ENCODE measurements at regions not wholly inside any gene's neighbourhood (a gene's known extent, or its start where the extent isn't known, plus 50 kb on each side); places are given as distances from the start of the nearest gene placed in this dataset.

DNA sequence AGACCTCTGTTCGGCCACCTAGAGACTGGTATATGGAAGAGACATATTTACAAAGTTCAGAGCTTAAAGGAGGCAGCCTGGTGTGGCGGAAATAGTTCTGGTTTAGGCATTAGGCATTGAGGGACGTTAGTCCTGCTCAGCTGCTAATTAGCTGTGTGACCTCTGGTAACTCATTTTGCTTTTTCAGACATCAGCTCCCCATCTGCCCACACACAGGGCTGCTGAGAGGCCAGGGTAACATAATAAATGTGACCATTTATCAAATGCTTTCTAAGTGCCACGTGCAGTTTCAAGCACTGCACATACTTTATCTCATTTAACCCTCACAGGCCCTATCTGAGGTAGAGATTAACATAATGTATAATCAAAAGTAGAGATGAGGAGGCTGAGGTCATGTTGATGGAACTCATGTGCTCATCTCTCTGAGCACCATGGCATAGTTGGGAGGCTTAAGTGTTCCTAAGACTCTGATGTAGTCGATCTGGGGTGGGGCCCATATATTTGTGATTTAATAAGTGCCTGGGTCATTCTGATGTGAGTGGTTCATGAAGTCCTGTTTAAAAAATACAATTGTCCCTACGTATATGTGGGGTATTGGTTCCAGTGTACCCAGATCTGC lies 267.2 kb upstream of the PLXNA2 start:
- TF ChIP-seq BHLHE40 (IDR thresholded peaks at IDR 0.05; ENCODE audit: borderline replicate concordance) (no peak), SUZ12 (IDR thresholded peaks at IDR 0.05) (no peak), LEF1 (IDR thresholded peaks at IDR 0.05; ENCODE audit: borderline replicate concordance) (no peak), L3MBTL2 (conservative IDR thresholded peaks at IDR 0.05) (no peak), ELF4 (IDR thresholded peaks at IDR 0.05) (no peak), SP1 (IDR thresholded peaks at IDR 0.05) (no peak), NFRKB (IDR thresholded peaks at IDR 0.05) (no peak), HDGF (IDR thresholded peaks at IDR 0.05; ENCODE audit: borderline replicate concordance) (no peak), ZNF384 (IDR thresholded peaks at IDR 0.05) (no peak), TARDBP (IDR thresholded peaks at IDR 0.05) (no peak), FOXK2 (IDR thresholded peaks at IDR 0.05) (no peak), FOXA1 (IDR thresholded peaks at IDR 0.05) (no peak)
- TF ChIP-seq, protein P1, sequence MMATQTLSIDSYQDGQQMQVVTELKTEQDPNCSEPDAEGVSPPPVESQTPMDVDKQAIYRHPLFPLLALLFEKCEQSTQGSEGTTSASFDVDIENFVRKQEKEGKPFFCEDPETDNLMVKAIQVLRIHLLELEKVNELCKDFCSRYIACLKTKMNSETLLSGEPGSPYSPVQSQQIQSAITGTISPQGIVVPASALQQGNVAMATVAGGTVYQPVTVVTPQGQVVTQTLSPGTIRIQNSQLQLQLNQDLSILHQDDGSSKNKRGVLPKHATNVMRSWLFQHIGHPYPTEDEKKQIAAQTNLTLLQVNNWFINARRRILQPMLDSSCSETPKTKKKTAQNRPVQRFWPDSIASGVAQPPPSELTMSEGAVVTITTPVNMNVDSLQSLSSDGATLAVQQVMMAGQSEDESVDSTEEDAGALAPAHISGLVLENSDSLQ (IDR thresholded peaks at IDR 0.05), result no peak
- ChIA-PET POLR2A (no interaction called here), CTCF (no interaction called here)
- no peak for DNase-seq (ENCODE audit: extremely low spot score)

DNA sequence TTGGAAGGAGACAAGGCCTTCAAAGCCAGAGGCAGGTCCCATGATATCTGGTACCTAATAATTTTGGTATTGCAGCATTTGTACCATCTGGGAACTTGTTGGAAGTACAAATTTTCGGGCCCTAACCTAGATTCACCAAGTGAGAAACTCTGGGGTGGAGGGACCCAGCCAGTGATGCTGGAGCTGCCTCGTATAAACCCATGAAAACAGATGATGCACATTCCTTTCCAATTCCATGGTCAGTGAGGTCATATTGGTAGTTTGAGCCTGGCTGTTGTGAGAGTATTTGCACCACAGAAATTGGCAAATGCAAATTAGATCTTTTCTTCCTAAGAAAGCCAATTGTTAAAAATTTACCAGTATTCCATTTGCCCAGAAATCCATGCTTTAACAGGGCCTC lies 269.6 kb upstream of the PLXNA2 start:
- DNase-seq (ENCODE audit: extremely low spot score), result no peak
- ChIA-PET POLR2A (no interaction called here), CTCF (no interaction called here)
- TF ChIP-seq ELF4 (IDR thresholded peaks at IDR 0.05) (no peak), SP1 (IDR thresholded peaks at IDR 0.05) (no peak), FOXA1 (IDR thresholded peaks at IDR 0.05) (no peak), FOXK2 (IDR thresholded peaks at IDR 0.05) (no peak), LEF1 (IDR thresholded peaks at IDR 0.05; ENCODE audit: borderline replicate concordance) (no peak), NFRKB (IDR thresholded peaks at IDR 0.05) (no peak), FOXM1 (IDR thresholded peaks at IDR 0.05; ENCODE audit: borderline replicate concordance) (no peak), SUZ12 (IDR thresholded peaks at IDR 0.05) (no peak), TARDBP (IDR thresholded peaks at IDR 0.05) (no peak), ARNT (IDR thresholded peaks at IDR 0.05) (no peak), HDGF (IDR thresholded peaks at IDR 0.05; ENCODE audit: borderline replicate concordance) (no peak), CTBP1 (IDR thresholded peaks at IDR 0.05; ENCODE audit: borderline replicate concordance) (no peak), BHLHE40 (IDR thresholded peaks at IDR 0.05; ENCODE audit: borderline replicate concordance) (no peak), L3MBTL2 (conservative IDR thresholded peaks at IDR 0.05) (no peak), ZNF384 (IDR thresholded peaks at IDR 0.05) (no peak)
- TF ChIP-seq, protein P1 (IDR thresholded peaks at IDR 0.05), result no peak

DNA sequence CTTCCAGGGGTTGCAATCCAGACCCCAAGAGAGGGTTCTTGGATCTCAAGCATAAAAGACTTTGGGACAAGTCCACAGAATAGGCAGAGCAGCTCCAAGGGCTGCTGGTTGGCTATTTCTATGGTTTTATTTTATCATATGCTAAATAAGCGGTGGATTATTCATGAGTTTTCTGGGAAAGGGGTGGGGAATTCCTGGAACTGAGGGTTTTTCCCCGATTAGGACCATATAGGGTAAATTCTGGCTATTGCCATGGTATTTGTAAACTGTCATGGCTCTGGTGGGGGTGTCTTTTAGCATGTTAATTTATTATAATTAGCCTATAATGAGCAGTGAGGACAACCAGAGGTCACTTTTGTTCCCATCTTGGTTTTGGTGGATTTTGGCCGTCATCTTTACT lies 270.9 kb upstream of the PLXNA2 start:
- no peak for TF ChIP-seq LEF1 (IDR thresholded peaks at IDR 0.05; ENCODE audit: borderline replicate concordance)
- TF ChIP-seq ARNT (IDR thresholded peaks at IDR 0.05), result no peak
- no peak for TF ChIP-seq NFRKB (IDR thresholded peaks at IDR 0.05)
- no peak for DNase-seq (ENCODE audit: extremely low spot score)
- ChIA-PET POLR2A (no interaction called here), CTCF (no interaction called here)

DNA sequence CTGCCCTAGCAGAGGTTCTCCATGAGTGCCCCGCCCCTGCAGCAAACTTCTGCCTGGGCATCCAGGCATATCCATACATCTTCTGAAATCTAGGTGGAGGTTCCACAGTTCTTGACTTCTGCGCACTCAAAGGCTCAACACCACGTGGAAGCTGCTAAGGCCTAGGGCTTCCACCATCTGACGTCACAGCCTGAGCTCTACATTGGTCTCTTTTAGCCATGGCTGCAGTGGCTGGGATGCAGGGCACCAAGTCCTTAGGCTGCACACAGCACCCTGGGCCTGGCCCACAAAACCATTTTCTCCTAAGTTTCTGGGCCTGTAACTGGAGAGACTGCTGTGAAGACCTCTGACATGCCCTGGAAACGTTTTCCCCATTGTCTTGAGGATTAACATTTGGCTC lies 272.6 kb upstream of the PLXNA2 start:
- ChIA-PET POLR2A (no interaction called here), CTCF (no interaction called here)
- no peak for TF ChIP-seq FOXA1 (IDR thresholded peaks at IDR 0.05)
- TF ChIP-seq HDGF (IDR thresholded peaks at IDR 0.05; ENCODE audit: borderline replicate concordance), result no peak
- TF ChIP-seq FOXK2 (IDR thresholded peaks at IDR 0.05), result no peak
- DNase-seq (ENCODE audit: extremely low spot score), result no peak

DNA sequence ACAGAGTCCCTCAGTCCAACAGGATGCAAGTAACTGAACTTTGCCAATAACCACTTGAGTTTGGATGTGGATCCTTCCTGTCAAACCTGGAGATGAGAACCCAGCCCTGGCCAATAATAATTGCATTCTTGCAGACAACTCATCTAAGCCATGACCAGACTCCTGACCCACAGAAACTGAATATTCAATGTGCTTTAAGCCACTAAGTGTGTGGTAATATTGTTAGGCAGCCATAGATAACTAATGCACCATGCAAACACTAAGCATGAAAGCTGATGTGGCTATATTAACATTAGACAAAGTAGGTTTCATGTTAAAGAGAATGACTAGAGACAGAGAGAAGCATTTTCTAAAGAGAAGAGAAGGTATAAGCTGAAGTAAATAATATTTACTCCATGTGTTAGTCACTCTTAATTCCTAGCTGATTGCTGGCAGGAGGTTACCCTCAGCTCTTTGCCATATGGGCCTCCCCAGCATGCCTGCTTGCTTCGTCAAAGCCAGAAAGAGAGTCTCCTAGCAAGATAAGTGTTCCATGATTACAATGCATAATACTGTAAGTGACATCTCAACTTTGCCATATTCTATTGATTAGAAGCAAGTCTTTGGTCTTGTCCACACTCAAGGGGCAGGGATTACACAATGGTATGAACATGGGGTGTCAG lies 276.4 kb upstream of the PLXNA2 start:
- ChIA-PET POLR2A (no interaction called here), CTCF (no interaction called here)
- TF ChIP-seq ELF4 (IDR thresholded peaks at IDR 0.05) (no peak), FOXA1 (IDR thresholded peaks at IDR 0.05) (no peak), LEF1 (IDR thresholded peaks at IDR 0.05; ENCODE audit: borderline replicate concordance) (no peak)
- no peak for DNase-seq (ENCODE audit: extremely low spot score)

DNA sequence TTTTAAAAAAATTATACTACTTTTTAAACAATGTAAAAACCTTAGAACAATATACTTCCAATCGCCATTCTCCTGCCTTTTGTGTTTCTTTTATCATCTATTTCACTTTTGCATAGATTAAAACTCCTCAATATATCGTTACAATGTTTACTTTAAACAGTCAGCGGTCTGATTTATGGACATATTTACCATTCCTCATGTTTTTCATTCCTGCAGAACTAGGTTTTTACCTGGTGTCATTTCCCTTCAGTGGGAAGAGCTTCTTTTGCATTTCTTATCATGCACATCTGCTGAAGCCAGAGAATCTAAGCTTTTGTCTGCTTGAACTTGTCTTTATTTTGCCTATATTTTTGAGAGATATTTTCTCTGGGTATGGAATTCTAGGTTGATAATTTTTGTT lies 277.4 kb upstream of the PLXNA2 start:
- ChIA-PET POLR2A (no interaction called here), CTCF (no interaction called here)
- no peak for TF ChIP-seq ZNF384 (IDR thresholded peaks at IDR 0.05)
- no peak for DNase-seq (ENCODE audit: extremely low spot score)

DNA sequence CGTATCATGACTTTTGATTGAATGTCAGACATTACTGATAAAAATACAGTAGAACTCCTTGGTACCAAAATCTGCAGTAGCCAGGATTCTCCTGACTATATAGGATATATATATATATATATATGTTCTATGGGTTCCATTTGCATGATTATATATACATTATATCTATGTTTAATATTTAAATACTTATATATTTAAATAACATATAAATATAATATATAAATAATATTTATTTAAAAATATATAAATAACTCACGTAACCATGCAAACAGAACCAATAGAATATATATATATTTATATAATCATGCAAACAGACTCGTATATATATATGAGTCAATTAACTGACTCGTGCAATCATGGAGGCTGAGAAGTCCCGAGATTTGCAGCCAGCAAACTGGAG lies 278.8 kb upstream of the PLXNA2 start:
- no peak for TF ChIP-seq HDGF (IDR thresholded peaks at IDR 0.05; ENCODE audit: borderline replicate concordance)
- no peak for TF ChIP-seq ARNT (IDR thresholded peaks at IDR 0.05)
- TF ChIP-seq BHLHE40 (IDR thresholded peaks at IDR 0.05; ENCODE audit: borderline replicate concordance), result no peak
- CTCF ChIA-PET, result no interaction called here
- DNase-seq (ENCODE audit: extremely low spot score), result no peak
- POLR2A ChIA-PET, result no interaction called here

DNA sequence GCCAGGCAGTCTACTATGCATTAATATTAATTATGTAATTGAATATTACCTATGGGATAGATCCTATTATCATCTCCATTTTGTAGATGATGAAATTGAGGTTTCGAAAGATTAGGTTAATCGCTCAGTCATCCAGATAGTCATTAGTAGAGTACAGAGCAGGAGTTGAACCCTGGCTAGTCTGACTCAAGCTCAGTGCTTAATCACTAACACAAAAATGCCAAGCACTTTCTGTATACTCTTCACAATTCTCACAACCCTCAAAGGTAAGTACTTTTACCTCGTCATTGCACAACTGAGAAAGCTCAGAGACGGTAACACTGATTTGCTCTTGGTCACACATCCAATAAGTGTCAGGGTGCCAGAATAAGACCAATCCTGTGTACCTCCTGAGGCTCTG lies 280.2 kb upstream of the PLXNA2 start:
- POLR2A ChIA-PET, result no interaction called here
- TF ChIP-seq FOXM1 (IDR thresholded peaks at IDR 0.05; ENCODE audit: borderline replicate concordance) (no peak), NFRKB (IDR thresholded peaks at IDR 0.05) (no peak), ELF4 (IDR thresholded peaks at IDR 0.05) (no peak), SUZ12 (IDR thresholded peaks at IDR 0.05) (no peak), ARNT (IDR thresholded peaks at IDR 0.05) (no peak), CTBP1 (IDR thresholded peaks at IDR 0.05; ENCODE audit: borderline replicate concordance) (no peak), TARDBP (IDR thresholded peaks at IDR 0.05) (no peak), FOXK2 (IDR thresholded peaks at IDR 0.05) (no peak), BHLHE40 (IDR thresholded peaks at IDR 0.05; ENCODE audit: borderline replicate concordance) (no peak), ZNF384 (IDR thresholded peaks at IDR 0.05) (no peak), SP1 (IDR thresholded peaks at IDR 0.05) (no peak), HDGF (IDR thresholded peaks at IDR 0.05; ENCODE audit: borderline replicate concordance) (no peak), FOXA1 (IDR thresholded peaks at IDR 0.05) (no peak), L3MBTL2 (conservative IDR thresholded peaks at IDR 0.05) (no peak)
- TF ChIP-seq, protein P1 (IDR thresholded peaks at IDR 0.05), result no peak
- no peak for DNase-seq (ENCODE audit: extremely low spot score)
- CTCF ChIA-PET, result no interaction called here
